HepG2 (cell line): ENCODE measurements at regions not wholly inside any gene's neighbourhood (a gene's known extent, or its start where the extent isn't known, plus 50 kb on each side); places are given as distances from the start of the nearest gene placed in this dataset.

Source experiments
- ATAC-seq: fragments of 200-7000 bp; cut with Tn5 transposase; 3 replicates; pipeline ENCODE4 v1.9.1; 2020; ENCODE audit warnings: mild to moderate bottlenecking, moderate library complexity
- BruUV-seq: library from RNA; stranded (reverse); fragments of 400-500 nt; replicated peaks from 2 replicates; lab custom pipeline; 2021; lab: Mats Ljungman, UMichigan
- CTCF ChIA-PET: fragments of 300-600 bp; formaldehyde crosslinking; extraction: SDS; loops from one replicate; lab custom pipeline; 2021; ENCODE audit warnings: low total read pairs, inconsistent platforms, low intra/inter-chr PET ratio; lab: Yijun Ruan, JAX
- POLR2A ChIA-PET: fragments of 350-600 bp; sonication (Branson Sonifier 250); formaldehyde crosslinking; loops from one replicate; lab custom pipeline; 2020; ENCODE audit warnings: antibody characterized with exemption, inconsistent platforms; lab: Yijun Ruan, JAX
- DNase-seq: peaks from one replicate; pipeline ENCODE4 v3.0.0-alpha.2; 2015; ENCODE audit warnings: low spot score
- FAIRE-seq: peaks from 3 replicates; lab custom pipeline; 2011; peaks lifted over from hg19 to GRCh38; lab: Jason Lieb, UNC
- H2AFZ ChIP-seq: one replicate; pipeline ENCODE4 v1.6.1; 2011; ENCODE audit warnings: low read length, inconsistent platforms
- H3K27ac ChIP-seq: fragments of 300-600 bp; 3 replicates; pipeline ENCODE4 v1.8.0; 2011; ENCODE audit warnings: mixed run types, mild to moderate bottlenecking, mixed read lengths, low read length, inconsistent platforms; ENCODE audit not compliant: insufficient read depth; ENCODE audit errors: extremely low read length
- H3K27me3 ChIP-seq, 2 experiments: fragments of 200-600 bp in 1 of 2; 2 replicates in 1 of 2; 3 replicates in 1 of 2; pipeline versions ENCODE4 v1.6.0 to v1.8.0; 2011; ENCODE audit warnings: low read length in 2 of 2, mild to moderate bottlenecking in 2 of 2, moderate library complexity in 2 of 2, inconsistent platforms in 1 of 2; ENCODE audit not compliant: insufficient read depth in 2 of 2, control insufficient read depth in 1 of 2
- H3K36me3 ChIP-seq, 2 experiments: fragments of 200-600 bp in 1 of 2; replicated peaks in 1 of 2; 2 replicates in 1 of 2; 3 replicates in 1 of 2; pipeline versions ENCODE4 v1.5.1 to v1.8.0; 2011; ENCODE audit warnings: low read length in 2 of 2, inconsistent platforms in 1 of 2; ENCODE audit not compliant: insufficient read depth in 2 of 2, control insufficient read depth in 1 of 2
- H3K4me1 ChIP-seq: 2 replicates; pipeline ENCODE4 v1.5.1; 2012; ENCODE audit warnings: low read length, inconsistent platforms; ENCODE audit not compliant: insufficient read depth
- H3K4me2 ChIP-seq: 2 replicates; pipeline ENCODE4 v1.6.0; 2011; ENCODE audit warnings: low read depth, low read length, inconsistent platforms
- H3K4me3 ChIP-seq, 3 experiments: fragments of 200-600 bp in 1 of 3; sonication (generic), shearing (Covaris generic) in 1 of 3; replicated peaks in 1 of 3; 2 replicates each; pipeline ENCODE4 v1.5.1; 2011 to 2016; ENCODE audit warnings: low read length in 3 of 3, inconsistent platforms in 2 of 3, low read depth in 2 of 3, mild to moderate bottlenecking in 2 of 3, control low read depth in 1 of 3, mixed read lengths in 1 of 3; ENCODE audit not compliant: insufficient read depth in 1 of 3
- H3K79me2 ChIP-seq: one replicate; pipeline ENCODE4 v1.6.1; 2011; ENCODE audit warnings: low read length, inconsistent platforms; ENCODE audit not compliant: insufficient read depth
- H3K9ac ChIP-seq: 2 replicates; pipeline ENCODE4 v1.6.0; 2011; ENCODE audit warnings: mild to moderate bottlenecking, low read depth, low read length, inconsistent platforms; ENCODE audit not compliant: insufficient read depth
- H3K9me3 ChIP-seq: 2 replicates; pipeline ENCODE4 v1.5.1; 2012; ENCODE audit warnings: mild to moderate bottlenecking, low read length
- H4K20me1 ChIP-seq: 2 replicates; pipeline ENCODE4 v1.6.0; 2011; ENCODE audit warnings: inconsistent platforms, mild to moderate bottlenecking, low read length, moderate library complexity; ENCODE audit not compliant: insufficient read depth
- DBP ChIP-seq: sonication (generic); formaldehyde crosslinking; IDR thresholded peaks from 2 replicates; pipeline ENCODE4 v1.4.0; 2020; ENCODE audit warnings: missing genetic modification reagents; ENCODE audit errors: not compliant biosample characterization
- NCOR1 ChIP-seq: fragments of 200-600 bp; sonication (generic); IDR thresholded peaks from 2 replicates; pipeline ENCODE4 v1.7.0; 2017; ENCODE audit warnings: antibody characterized with exemption, low read length, borderline replicate concordance
- SALL1 ChIP-seq: sonication (generic); formaldehyde crosslinking; IDR thresholded peaks from 2 replicates; pipeline ENCODE4 v1.8.0; 2022; ENCODE audit warnings: mild to moderate bottlenecking, missing genetic modification reagents
- ZFP82 ChIP-seq: sonication (generic); formaldehyde crosslinking; IDR thresholded peaks from 2 replicates; pipeline ENCODE4 v1.5.1; 2020; ENCODE audit warnings: mild to moderate bottlenecking, missing genetic modification reagents, borderline replicate concordance
- ZNF3 ChIP-seq: IDR thresholded peaks from 2 replicates; pipeline ENCODE4 v1.7.0; 2017; ENCODE audit warnings: inconsistent platforms
- ZNF34 ChIP-seq: sonication (generic); formaldehyde crosslinking; IDR thresholded peaks from 2 replicates; pipeline ENCODE4 v1.4.0; 2020; ENCODE audit warnings: mild to moderate bottlenecking, missing genetic modification reagents, borderline replicate concordance
- ZNF598 ChIP-seq: sonication (generic); formaldehyde crosslinking; IDR thresholded peaks from 2 replicates; pipeline ENCODE4 v1.5.1; 2020; ENCODE audit warnings: mild to moderate bottlenecking, missing genetic modification reagents, borderline replicate concordance
- ZNF703 ChIP-seq: sonication (generic); formaldehyde crosslinking; IDR thresholded peaks from 2 replicates; pipeline ENCODE4 v1.5.1; 2020; ENCODE audit warnings: missing genetic modification reagents, mild to moderate bottlenecking, moderate library complexity, borderline replicate concordance
- WGBS: methylation state at CpG from one replicate; pipeline ENCODE4 v1.1.6; 2017; ENCODE audit warnings: low lambda C conversion rate; 5-methylcytosine and 5-hydroxymethylcytosine counted together
- in situ Hi-C: cut with HindIII; loops from 2 replicates; pipeline ENCODE4 v1.10.0; 2017; ENCODE audit warnings: low pct_unique_long_range_greater_than_20kb; ENCODE audit not compliant: extremely low pct_ligation_motif_present
- intact Hi-C: fragments of 100-400 bp; cut with micrococcal nuclease; formaldehyde crosslinking; loops from one replicate; pipeline ENCODE4 v1.10.0; 2022; ENCODE audit not compliant: unreplicated experiment
- TF ChIP-seq, protein P1 (sequence below): sonication (generic); formaldehyde crosslinking; IDR thresholded peaks from 2 replicates; pipeline ENCODE4 v1.9.0; 2021; ENCODE audit warnings: missing genetic modification reagents, borderline replicate concordance

- POLR2A ChIA-PET, result no interaction called here
- no peak for ATAC-seq
Measured at GRCh38 chr13:89113744-89114143, 1442.6 kb downstream of the SLITRK5 start.

More at GRCh38 chr13:89113744-89114143, 1442.6 kb downstream of the SLITRK5 start:
- no peak for TF ChIP-seq DBP (CRISPR knock-in tag)
- no peak for TF ChIP-seq ZNF598 (CRISPR knock-in tag)
- TF ChIP-seq, protein P1, sequence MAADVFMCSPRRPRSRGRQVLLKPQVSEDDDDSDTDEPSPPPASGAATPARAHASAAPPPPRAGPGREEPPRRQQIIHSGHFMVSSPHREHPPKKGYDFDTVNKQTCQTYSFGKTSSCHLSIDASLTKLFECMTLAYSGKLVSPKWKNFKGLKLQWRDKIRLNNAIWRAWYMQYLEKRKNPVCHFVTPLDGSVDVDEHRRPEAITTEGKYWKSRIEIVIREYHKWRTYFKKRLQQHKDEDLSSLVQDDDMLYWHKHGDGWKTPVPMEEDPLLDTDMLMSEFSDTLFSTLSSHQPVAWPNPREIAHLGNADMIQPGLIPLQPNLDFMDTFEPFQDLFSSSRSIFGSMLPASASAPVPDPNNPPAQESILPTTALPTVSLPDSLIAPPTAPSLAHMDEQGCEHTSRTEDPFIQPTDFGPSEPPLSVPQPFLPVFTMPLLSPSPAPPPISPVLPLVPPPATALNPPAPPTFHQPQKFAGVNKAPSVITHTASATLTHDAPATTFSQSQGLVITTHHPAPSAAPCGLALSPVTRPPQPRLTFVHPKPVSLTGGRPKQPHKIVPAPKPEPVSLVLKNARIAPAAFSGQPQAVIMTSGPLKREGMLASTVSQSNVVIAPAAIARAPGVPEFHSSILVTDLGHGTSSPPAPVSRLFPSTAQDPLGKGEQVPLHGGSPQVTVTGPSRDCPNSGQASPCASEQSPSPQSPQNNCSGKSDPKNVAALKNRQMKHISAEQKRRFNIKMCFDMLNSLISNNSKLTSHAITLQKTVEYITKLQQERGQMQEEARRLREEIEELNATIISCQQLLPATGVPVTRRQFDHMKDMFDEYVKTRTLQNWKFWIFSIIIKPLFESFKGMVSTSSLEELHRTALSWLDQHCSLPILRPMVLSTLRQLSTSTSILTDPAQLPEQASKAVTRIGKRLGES (CRISPR knock-in tag), result no peak
- no peak for TF ChIP-seq ZNF34 (CRISPR knock-in tag)
- TF ChIP-seq ZNF3 (CRISPR knock-in tag), result no peak
- no peak for TF ChIP-seq NCOR1
- no peak for TF ChIP-seq ZNF703 (CRISPR knock-in tag)
- TF ChIP-seq ZFP82 (CRISPR knock-in tag), result no peak
- no peak for TF ChIP-seq SALL1 (CRISPR knock-in tag)
- in situ Hi-C loops, result no loop called here
- Histone ChIP-seq H3K27ac (no peak overlapping the region), H3K36me3 (no peaks in the 10 kb centered on the region), H4K20me1 (no peaks in the 10 kb centered on the region), H3K79me2 (no peaks in the 10 kb centered on the region), H3K4me1 (no peaks in the 10 kb centered on the region), H2AFZ (no peak overlapping the region), H3K27me3 (no peaks in the 10 kb centered on the region), H3K9me3 (no peaks in the 10 kb centered on the region), H3K4me3 (no peak overlapping the region), H3K9ac (no peak overlapping the region), H3K4me2 (no peak overlapping the region)
- BruUV-seq, result no TSS peak
- WGBS, result 0% methylated on average over 5 of the region's 5 CpGs
- intact Hi-C loops, result no loop called here
- FAIRE-seq, result no peak
- CTCF ChIA-PET, result no interaction called here
- no peak for DNase-seq
